LHCN-M2 (cell line): ENCODE measurements at regions not wholly inside any gene's neighbourhood (a gene's known extent, or its start where the extent isn't known, plus 50 kb on each side); places are given as distances from the start of the nearest gene placed in this dataset.

Experiments
- DNase-seq: peaks from one replicate; pipeline ENCODE4 v3.0.0-alpha.2; 2012; ENCODE audit warnings: low read depth

- DNase-seq = no peak
Observed at GRCh38 chr2:104521247-104521646, 332.7 kb upstream of the POU3F3 start.

- DNase-seq = no peak
Observed at GRCh38 chr2:104523921-104524320, 330.0 kb upstream of the POU3F3 start.

GRCh38 chr2:104528101-104528500 is 325.8 kb upstream of the POU3F3 start:
- DNase-seq = no peak

- DNase-seq = no peak
Observed at GRCh38 chr2:104531122-104531521, 322.8 kb upstream of the POU3F3 start.

- DNase-seq = no peak
Observed at GRCh38 chr2:104537116-104537515, 316.8 kb upstream of the POU3F3 start.

- no peak for DNase-seq
Observed at GRCh38 chr2:104538077-104538476, 315.8 kb upstream of the POU3F3 start.

GRCh38 chr2:104539649-104540048 is 314.3 kb upstream of the POU3F3 start:
- no peak for DNase-seq

- DNase-seq = no peak
Observed at GRCh38 chr2:104545055-104545454, 308.9 kb upstream of the POU3F3 start.

- DNase-seq = no peak
Observed at GRCh38 chr2:104546537-104546936, 307.4 kb upstream of the POU3F3 start.

- DNase-seq = no peak
Observed at GRCh38 chr2:104547221-104547620, 306.7 kb upstream of the POU3F3 start.

- no peak for DNase-seq
Observed at GRCh38 chr2:104561251-104561650, 292.7 kb upstream of the POU3F3 start.

GRCh38 chr2:104562537-104562936 is 291.4 kb upstream of the POU3F3 start:
- no peak for DNase-seq

- DNase-seq = no peak
Observed at GRCh38 chr2:104563398-104563996, 290.4 kb upstream of the POU3F3 start.

- DNase-seq = no peak
Observed at GRCh38 chr2:104568247-104568646, 285.7 kb upstream of the POU3F3 start.

- no peak for DNase-seq
Observed at GRCh38 chr2:104570259-104570658, 283.7 kb upstream of the POU3F3 start.

GRCh38 chr2:104572834-104573233 is 281.1 kb upstream of the POU3F3 start:
- DNase-seq = no peak

- no peak for DNase-seq
Observed at GRCh38 chr2:104574367-104574766, 279.5 kb upstream of the POU3F3 start.

GRCh38 chr2:104577143-104577542 is 276.8 kb upstream of the POU3F3 start:
- no peak for DNase-seq

GRCh38 chr2:104582471-104582870 is 271.4 kb upstream of the POU3F3 start:
- no peak for DNase-seq

GRCh38 chr2:104583811-104584210 is 270.1 kb upstream of the POU3F3 start:
- no peak for DNase-seq

GRCh38 chr2:104584393-104584792 is 269.5 kb upstream of the POU3F3 start:
- no peak for DNase-seq

- no peak for DNase-seq
Observed at GRCh38 chr2:104595576-104595975, 258.3 kb upstream of the POU3F3 start.

GRCh38 chr2:104597942-104598341 is 256.0 kb upstream of the POU3F3 start:
- DNase-seq = no peak

GRCh38 chr2:104598636-104599035 is 255.3 kb upstream of the POU3F3 start:
- no peak for DNase-seq
